Fibroblast of mammary gland (primary cell): ENCODE measurements at regions not wholly inside any gene's neighbourhood (a gene's known extent, or its start where the extent isn't known, plus 50 kb on each side); places are given as distances from the start of the nearest gene placed in this dataset.
"Not testable (repeated sequence)": the region's sequence is repeated elsewhere in the genome, so short reads cannot be mapped to it uniquely, and the experiment has no call there.

Source experiments
- DNase-seq: peaks from one replicate; pipeline ENCODE4 v3.0.0-alpha.2; 2010; ENCODE audit warnings: low read depth
- H3K4me3 ChIP-seq: 2 replicates; pipeline ENCODE4 v1.5.1; 2011; ENCODE audit warnings: low read depth, mild to moderate bottlenecking, low read length, moderate library complexity; ENCODE audit not compliant: control insufficient read depth
- TF ChIP-seq, protein P1 (sequence below): conservative IDR thresholded peaks from 2 replicates; pipeline ENCODE4 v1.5.1; 2011; ENCODE audit warnings: low read depth, low read length, inconsistent platforms; ENCODE audit not compliant: control insufficient read depth, insufficient read depth

DNA sequence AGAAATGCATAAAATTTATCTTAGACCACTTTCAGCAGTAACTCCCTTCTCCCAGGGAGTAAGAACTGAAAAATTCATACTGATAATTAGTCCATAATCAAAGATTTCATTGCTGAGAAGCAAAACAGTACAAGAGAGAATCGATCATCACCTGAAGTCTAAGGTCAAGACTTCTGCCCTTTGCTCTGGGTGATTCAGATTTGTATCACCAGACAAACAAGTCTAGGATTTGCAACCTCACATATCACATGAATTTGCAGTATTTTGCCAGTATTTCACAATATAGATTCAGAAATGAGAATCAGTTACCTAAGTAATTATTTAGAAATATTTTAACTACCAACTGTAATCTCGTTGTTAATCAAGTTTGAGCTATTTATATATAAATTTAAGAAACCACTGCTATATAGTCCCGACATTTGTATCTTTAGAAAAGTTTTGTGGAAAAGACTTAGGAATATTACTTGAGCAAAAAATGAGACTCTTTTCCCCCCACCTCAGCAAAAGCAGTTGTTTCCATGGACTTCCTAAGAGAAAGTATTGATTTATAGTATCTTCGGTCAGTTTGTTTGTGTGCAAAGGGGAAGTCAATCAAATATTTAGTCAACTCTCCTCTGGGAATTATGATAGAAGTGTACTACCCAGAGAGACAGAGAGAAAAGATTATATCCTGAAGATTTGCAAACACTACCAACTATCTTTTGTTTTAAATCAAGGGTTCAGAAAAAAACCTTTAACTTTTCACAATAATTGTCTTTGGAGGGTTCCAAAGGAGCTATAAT, 840.1 kb downstream of the TRHDE start:
- no peak for DNase-seq
- TF ChIP-seq, protein P1, sequence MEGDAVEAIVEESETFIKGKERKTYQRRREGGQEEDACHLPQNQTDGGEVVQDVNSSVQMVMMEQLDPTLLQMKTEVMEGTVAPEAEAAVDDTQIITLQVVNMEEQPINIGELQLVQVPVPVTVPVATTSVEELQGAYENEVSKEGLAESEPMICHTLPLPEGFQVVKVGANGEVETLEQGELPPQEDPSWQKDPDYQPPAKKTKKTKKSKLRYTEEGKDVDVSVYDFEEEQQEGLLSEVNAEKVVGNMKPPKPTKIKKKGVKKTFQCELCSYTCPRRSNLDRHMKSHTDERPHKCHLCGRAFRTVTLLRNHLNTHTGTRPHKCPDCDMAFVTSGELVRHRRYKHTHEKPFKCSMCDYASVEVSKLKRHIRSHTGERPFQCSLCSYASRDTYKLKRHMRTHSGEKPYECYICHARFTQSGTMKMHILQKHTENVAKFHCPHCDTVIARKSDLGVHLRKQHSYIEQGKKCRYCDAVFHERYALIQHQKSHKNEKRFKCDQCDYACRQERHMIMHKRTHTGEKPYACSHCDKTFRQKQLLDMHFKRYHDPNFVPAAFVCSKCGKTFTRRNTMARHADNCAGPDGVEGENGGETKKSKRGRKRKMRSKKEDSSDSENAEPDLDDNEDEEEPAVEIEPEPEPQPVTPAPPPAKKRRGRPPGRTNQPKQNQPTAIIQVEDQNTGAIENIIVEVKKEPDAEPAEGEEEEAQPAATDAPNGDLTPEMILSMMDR = no peak
- H3K4me3 ChIP-seq = no peak overlapping the region

DNA sequence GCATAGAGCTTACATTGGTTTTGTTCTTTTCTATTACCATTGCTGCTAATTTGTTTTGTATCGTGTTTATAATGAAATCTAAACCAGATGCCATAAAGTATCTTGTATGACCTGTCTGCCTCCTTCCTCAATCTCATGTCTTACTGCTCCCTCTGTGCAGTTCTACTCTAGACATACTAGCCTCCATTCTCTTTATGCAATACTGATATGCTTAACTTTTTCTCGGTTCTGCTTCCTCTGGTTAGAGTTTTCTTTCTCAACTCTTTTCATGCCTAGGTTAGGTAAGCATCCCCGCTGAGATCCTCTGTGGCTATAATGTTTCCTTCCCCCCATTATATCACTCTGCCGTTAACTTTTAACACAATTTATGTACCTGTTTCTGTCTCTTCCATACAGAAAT, 852.3 kb downstream of the TRHDE start:
- H3K4me3 ChIP-seq = no peak overlapping the region
- DNase-seq = no peak
- TF ChIP-seq, protein P1 = no peak

DNA sequence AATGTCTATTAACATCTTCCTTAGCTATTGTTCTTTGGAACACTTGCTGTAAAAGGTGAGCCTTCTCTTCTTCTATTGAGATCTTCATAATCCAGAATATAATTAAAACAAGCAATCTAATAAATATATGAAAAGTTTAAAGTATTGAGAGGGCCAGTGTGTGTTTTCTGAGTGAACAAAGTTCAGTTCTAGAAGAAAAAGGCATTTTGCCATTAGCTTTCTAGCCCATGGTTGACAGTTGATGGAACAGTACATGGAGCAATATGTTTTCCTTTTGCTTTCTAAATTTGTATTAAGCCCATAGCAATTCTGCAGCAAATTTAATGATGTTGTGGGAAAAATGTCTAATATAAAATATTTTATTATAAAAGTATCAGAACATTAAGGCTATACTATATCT, 853.0 kb downstream of the TRHDE start:
- DNase-seq = no peak
- TF ChIP-seq, protein P1 = no peak
- no peak overlapping the region for H3K4me3 ChIP-seq

DNA sequence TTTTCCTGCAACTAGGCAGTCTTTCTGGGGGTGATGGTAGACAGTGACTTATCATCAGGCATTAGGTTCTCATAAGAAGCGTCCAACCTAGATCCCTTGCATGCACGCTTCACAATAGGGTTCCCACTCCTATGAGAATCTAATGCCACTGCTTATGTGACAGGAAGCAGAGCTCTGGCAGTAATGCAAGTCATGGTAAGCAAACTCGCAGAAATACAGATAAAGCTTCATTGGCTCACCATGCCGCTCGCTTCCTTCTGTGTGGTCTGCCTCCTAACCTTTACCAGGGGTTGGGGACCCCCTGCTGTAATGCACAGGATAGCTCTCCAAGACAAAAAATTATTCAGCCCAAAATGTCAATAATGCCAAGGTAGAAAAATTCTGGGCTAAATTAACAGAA, 864.2 kb downstream of the TRHDE start:
- H3K4me3 ChIP-seq = no peak overlapping the region
- TF ChIP-seq, protein P1 = no peak
- no peak for DNase-seq

DNA sequence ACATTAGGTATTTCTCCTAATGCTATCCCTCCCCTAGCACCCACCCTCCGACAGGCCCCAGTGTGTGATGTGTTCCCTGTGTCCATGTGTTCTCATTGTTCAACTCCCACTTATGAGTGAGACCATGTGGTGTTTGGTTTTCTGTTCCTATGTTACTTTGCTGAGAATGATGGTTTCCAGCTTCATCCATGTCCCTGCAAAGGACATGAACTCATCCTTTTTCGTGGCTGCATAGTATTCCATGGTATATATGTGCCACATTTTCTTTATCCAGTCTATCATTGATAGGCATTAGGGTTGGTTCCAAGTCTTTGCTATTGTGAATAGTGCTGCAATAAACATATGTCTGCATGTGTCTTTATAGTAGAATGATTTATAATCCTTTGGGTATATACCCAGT, 867.5 kb downstream of the TRHDE start:
- not testable (repeated sequence) for H3K4me3 ChIP-seq, DNase-seq

DNA sequence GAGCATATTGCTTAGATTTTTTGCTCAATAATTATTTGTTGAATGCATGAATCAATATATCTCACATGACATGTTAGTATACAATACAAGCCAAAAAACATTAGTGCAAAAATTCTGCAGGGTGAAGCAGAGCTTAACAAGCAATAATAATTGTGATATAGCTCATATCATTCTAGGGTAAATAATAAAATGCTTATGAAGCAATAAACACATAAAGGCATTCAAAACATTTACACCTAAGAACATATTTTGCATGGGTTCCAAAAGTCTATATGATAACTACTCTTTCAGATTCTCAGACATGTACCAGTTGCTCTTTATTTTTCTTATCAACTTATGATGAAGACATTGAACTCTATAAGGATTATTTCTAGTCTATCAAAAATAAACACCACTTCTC, 886.2 kb downstream of the TRHDE start:
- H3K4me3 ChIP-seq = no peak overlapping the region
- DNase-seq = no peak
- TF ChIP-seq, protein P1 = no peak

DNA sequence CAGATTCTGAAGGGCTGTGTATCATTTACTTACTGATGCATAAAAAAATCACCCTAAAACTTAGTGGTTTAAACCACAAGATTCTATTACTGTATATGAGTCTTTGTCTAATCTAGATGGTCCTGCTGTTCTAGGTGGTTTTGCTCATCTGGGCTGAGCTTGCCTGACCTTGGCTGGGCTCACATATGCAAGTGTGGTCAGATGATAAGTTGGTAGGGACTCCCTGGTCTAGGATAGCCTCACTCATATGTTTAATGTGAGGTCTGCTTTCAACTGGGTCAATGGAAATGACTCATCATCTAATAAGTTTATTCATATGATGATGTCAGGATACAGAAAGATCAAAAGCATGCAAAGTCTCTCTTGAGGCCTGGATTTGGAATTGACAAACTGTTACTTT, 887.8 kb downstream of the TRHDE start:
- no peak overlapping the region for H3K4me3 ChIP-seq
- no peak for DNase-seq
- TF ChIP-seq, protein P1 = no peak
